Spleen (tissue), 11 donors: ENCODE measurements at regions not wholly inside any gene's neighbourhood (a gene's known extent, or its start where the extent isn't known, plus 50 kb on each side); places are given as distances from the start of the nearest gene placed in this dataset.
"Not testable (repeated sequence)": the region's sequence is repeated elsewhere in the genome, so short reads cannot be mapped to it uniquely, and the experiment has no call there.

Experiments used
- DNase-seq: peaks from one replicate; pipeline ENCODE4 v3.0.0-alpha.2; 2020
- H3K27ac ChIP-seq, 8 donors: fragments of 200-600 bp; sonication (generic) in 7 of 8; 1 replicate in 4 of 8; 2 replicates in 4 of 8; pipeline versions ENCODE4 v1.5.0 to v1.8.0; 2016 to 2021; ENCODE audit warnings: inconsistent platforms in 4 of 8, mild to moderate bottlenecking in 4 of 8, moderate library complexity in 1 of 8
- H3K27me3 ChIP-seq, 7 donors: fragments of 200-600 bp; sonication (generic) in 6 of 7; replicated peaks in 1 of 7; 1 replicate in 4 of 7; 2 replicates in 3 of 7; pipeline versions ENCODE4 v1.5.0 to v1.8.0; 2016 to 2021; ENCODE audit warnings: inconsistent platforms in 3 of 7, mild to moderate bottlenecking in 1 of 7
- H3K36me3 ChIP-seq, 6 donors: fragments of 200-600 bp; sonication (generic) in 5 of 6; 1 replicate in 4 of 6; 2 replicates in 2 of 6; pipeline versions ENCODE4 v1.5.0 to v1.8.0; 2016 to 2021; ENCODE audit warnings: inconsistent platforms in 2 of 6
- H3K4me1 ChIP-seq, 6 donors: fragments of 200-600 bp; sonication (generic) in 5 of 6; 1 replicate in 3 of 6; 2 replicates in 3 of 6; pipeline versions ENCODE4 v1.5.0 to v1.8.0; 2016 to 2021; ENCODE audit warnings: inconsistent platforms in 3 of 6
- H3K4me3 ChIP-seq, 8 donors: fragments of 200-600 bp; sonication (generic) in 7 of 8; 1 replicate in 4 of 8; 2 replicates in 4 of 8; pipeline versions ENCODE4 v1.5.0 to v1.8.0; 2016 to 2021; ENCODE audit warnings: inconsistent platforms in 4 of 8, mild to moderate bottlenecking in 4 of 8, moderate library complexity in 2 of 8
- H3K9me3 ChIP-seq, 8 donors: fragments of 200-600 bp; sonication (generic) in 7 of 8; 1 replicate in 4 of 8; 2 replicates in 4 of 8; pipeline versions ENCODE4 v1.5.0 to v1.8.0; 2016 to 2021; ENCODE audit warnings: inconsistent platforms in 4 of 8
- CTCF ChIP-seq, 11 experiments: fragments of 200-600 bp in 7 of 11; fragments of 450-650 bp in 4 of 11; sonication (generic) in 4 of 11; IDR thresholded peaks in 8 of 11; conservative IDR thresholded peaks in 3 of 11; 1 replicate in 7 of 11; 2 replicates in 4 of 11; pipeline versions ENCODE4 v1.4.0 to v1.8.0; 2016 to 2021; ENCODE audit warnings: antibody characterized with exemption in 11 of 11, inconsistent platforms in 4 of 11, mild to moderate bottlenecking in 1 of 11
- POLR2A ChIP-seq, 3 donors: fragments of 450-650 bp; IDR thresholded peaks; one replicate each; pipeline ENCODE4 v1.5.1; 2017; ENCODE audit warnings: antibody characterized with exemption in 3 of 3, mild to moderate bottlenecking in 1 of 3
- POLR2AphosphoS5 ChIP-seq, 3 donors: sonication (generic); formaldehyde crosslinking; IDR thresholded peaks; one replicate each; pipeline ENCODE4 v1.5.1; 2017; ENCODE audit warnings: antibody characterized with exemption in 3 of 3
- WGBS, 5 donors: extraction: QIAGEN DNeasy Blood & Tissue Kit in 3 of 5; methylation state at CpG; one replicate each; pipeline versions ENCODE4 v1.1.5 to v1.1.7; 2013 to 2018; 5-methylcytosine and 5-hydroxymethylcytosine counted together
- intact Hi-C: fragments of 100-400 bp; cut with DNase I; formaldehyde crosslinking; loops from one replicate; pipeline ENCODE4 v1.15.0; 2023; ENCODE audit warnings: low total_unique reads
- donor health status: healthy with polysubstance abuse.
- donor health status: DM: no; HTN: no; CAD: no; lungs with moderate emphysema.
- donor health status: DM: no; HTN: no; CAD: no.
- donor health status: Bipolar disorder and iron deficiency.
- donor health status: healthy.
- donor health status: DM: no; HTN: no; CAD: no.
- donor health status: DM: yes; HTN: yes; CAD: no.

DNA sequence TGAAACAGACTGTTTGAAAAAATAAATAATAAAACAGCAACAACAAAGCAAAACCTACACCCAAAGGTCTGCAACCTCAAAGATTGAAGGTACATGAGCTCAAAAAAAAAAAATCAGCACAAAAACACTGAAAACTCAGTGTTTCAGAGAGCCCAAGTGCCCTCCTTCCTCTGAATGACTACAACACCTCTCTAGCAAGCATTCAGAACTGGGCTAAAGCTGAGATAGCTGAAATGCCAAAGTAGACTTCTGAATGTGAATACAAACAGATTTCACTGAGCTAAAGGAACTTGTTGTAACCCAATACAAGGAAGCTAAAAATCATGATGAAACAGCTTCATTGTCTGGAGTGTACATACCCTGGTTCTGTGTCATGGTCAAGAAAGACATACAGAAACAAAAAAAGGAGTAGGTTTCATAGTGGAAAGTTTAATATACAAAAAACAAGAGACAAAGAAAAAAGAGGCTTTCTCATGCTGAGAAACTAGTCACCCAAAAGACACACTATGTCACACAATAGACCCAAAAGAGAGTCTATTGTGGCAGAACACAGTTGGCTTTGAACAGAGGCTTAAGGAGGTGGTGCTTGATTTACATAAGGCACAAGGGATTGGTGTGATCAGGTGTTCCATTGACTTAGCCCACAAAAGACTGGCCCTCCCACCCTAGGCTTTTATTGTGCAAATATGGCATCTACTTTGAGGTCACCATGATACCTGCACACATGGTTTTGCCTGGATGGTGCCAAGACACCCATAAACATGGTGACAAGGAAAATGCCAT lies 316.6 kb downstream of the KDM5D start:
- no peak for DNase-seq
- no peak overlapping the region for H3K4me3 ChIP-seq
- no peak overlapping the region for H3K27ac ChIP-seq

GRCh38 chrY:19427191-19427590 lies 317.3 kb downstream of the KDM5D start:
- H3K9me3 ChIP-seq, H3K4me3 ChIP-seq, H3K36me3 ChIP-seq, intact Hi-C loops, H3K4me1 ChIP-seq, DNase-seq, H3K27me3 ChIP-seq, H3K27ac ChIP-seq: not testable (repeated sequence)
- 73 to 87% (median 79%) methylated on average over 5 of the region's 5 CpGs; no CpG with 5 or more reads in 2 of the 5 donors for whole genome bisulfite sequencing, 5 donors

More for the DNA sequence above, 316.6 kb downstream of the KDM5D start:
- no peaks in the 10 kb centered on the region for H3K27me3 ChIP-seq
- no peaks in the 10 kb centered on the region for H3K36me3 ChIP-seq
- no peak for TF ChIP-seq POLR2AphosphoS5 (IDR thresholded peaks at IDR 0.05)
- TF ChIP-seq CTCF (IDR thresholded peaks at IDR 0.05 in 8 of 11, conservative IDR thresholded peaks at IDR 0.05 in 3 of 11) = no peak
- no peak for TF ChIP-seq POLR2A (IDR thresholded peaks at IDR 0.05)
- no peaks in the 10 kb centered on the region for H3K9me3 ChIP-seq
- H3K4me1 ChIP-seq = peaks cover 0 to 1% (median 0%) of the 10 kb centered on the region in 6 donors
- intact Hi-C loops = no loop called here

DNA sequence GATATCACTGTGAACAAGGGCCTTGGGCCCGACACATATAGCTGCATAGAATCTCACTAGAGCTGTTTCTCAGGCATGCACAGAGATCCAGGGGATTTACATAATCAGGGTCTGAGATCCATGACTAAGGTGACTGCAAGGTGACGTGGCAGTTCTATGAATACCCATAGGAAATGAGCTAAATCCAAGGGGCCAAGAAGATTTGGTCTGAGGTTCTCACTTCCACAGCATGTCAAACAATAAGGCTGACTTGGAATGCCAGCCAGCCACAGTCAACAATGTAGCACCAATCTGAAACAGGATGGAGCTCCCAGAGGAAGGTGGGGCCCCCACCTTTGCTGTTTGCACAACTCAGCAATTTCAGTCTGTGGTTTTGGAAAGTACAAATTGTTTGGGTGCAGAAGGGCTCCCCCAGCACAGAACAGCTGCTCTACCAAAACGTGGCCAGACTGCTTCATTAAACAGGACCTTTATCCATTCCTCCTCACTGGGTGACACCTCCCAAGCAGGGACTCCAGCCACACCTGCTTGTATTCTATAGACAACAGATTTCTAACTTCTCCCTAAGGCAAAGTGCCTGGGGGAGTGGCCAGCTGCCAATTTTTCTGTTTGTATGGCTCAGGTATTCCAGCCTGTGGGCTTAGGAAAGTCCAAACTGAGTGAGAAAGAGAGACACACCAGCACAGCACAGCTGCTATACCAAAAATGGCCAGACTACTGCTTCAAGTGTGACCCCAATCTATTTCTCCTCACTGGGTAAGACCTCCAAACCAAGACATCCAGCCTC lies 333.4 kb downstream of the KDM5D start:
- 42 to 59% (median 51%) methylated on average over 2 to 3 of the region's 3 CpGs; no CpG with 5 or more reads in 2 of the 5 donors for WGBS, 5 donors
- no peaks in the 10 kb centered on the region for H3K36me3 ChIP-seq
- no peaks in the 10 kb centered on the region for H3K9me3 ChIP-seq
- H3K4me3 ChIP-seq = no peak overlapping the region
- no peaks in the 10 kb centered on the region for H3K27me3 ChIP-seq
- no peak overlapping the region for H3K27ac ChIP-seq
- intact Hi-C loops = no loop called here
- H3K4me1 ChIP-seq = no peaks in the 10 kb centered on the region
- TF ChIP-seq POLR2AphosphoS5 (IDR thresholded peaks at IDR 0.05) (no peak), POLR2A (IDR thresholded peaks at IDR 0.05) (no peak), CTCF (IDR thresholded peaks at IDR 0.05 in 8 of 11, conservative IDR thresholded peaks at IDR 0.05 in 3 of 11) (no peak)
- DNase-seq = no peak

- intact Hi-C loops = no loop called here
- DNase-seq = no peak
- H3K4me3 ChIP-seq = no peak overlapping the region
- H3K27me3 ChIP-seq = no peaks in the 10 kb centered on the region
- no peak overlapping the region for H3K27ac ChIP-seq
- no peaks in the 10 kb centered on the region for H3K9me3 ChIP-seq
- no peaks in the 10 kb centered on the region for H3K36me3 ChIP-seq
- no peak for TF ChIP-seq POLR2A (IDR thresholded peaks at IDR 0.05)
- no peak for TF ChIP-seq POLR2AphosphoS5 (IDR thresholded peaks at IDR 0.05)
- TF ChIP-seq CTCF (IDR thresholded peaks at IDR 0.05 in 8 of 11, conservative IDR thresholded peaks at IDR 0.05 in 3 of 11) = no peak
- H3K4me1 ChIP-seq = no peaks in the 10 kb centered on the region
Observed at GRCh38 chrY:19406246-19406645, 338.3 kb downstream of the KDM5D start.
